ENCODE measurements at regions not wholly inside any gene's neighbourhood (a gene's known extent, or its start where the extent isn't known, plus 50 kb on each side); places are given as distances from the start of the nearest gene placed in this dataset.

GRCh38 chr4:185071236-185071811 lies 53.0 kb downstream of the HELT start:
- Mint-ChIP-seq H3K27ac (ENCODE audit: unreplicated experiment) (no peak overlapping the region), H3K27me3 (ENCODE audit: unreplicated experiment) (peaks cover 34% of the 10 kb centered on the region), H3K4me1 (ENCODE audit: unreplicated experiment) (peaks cover 4% of the 10 kb centered on the region), H3K4me3 (ENCODE audit: unreplicated experiment) (no peak overlapping the region), H3K36me3 (ENCODE audit: unreplicated experiment) (no peaks in the 10 kb centered on the region), H3K9me3 (ENCODE audit: unreplicated experiment) (no peaks in the 10 kb centered on the region)
- DNase-seq (ENCODE audit: extremely low spot score, unreplicated experiment) = no peak
- TF ChIP-seq, protein P1, sequence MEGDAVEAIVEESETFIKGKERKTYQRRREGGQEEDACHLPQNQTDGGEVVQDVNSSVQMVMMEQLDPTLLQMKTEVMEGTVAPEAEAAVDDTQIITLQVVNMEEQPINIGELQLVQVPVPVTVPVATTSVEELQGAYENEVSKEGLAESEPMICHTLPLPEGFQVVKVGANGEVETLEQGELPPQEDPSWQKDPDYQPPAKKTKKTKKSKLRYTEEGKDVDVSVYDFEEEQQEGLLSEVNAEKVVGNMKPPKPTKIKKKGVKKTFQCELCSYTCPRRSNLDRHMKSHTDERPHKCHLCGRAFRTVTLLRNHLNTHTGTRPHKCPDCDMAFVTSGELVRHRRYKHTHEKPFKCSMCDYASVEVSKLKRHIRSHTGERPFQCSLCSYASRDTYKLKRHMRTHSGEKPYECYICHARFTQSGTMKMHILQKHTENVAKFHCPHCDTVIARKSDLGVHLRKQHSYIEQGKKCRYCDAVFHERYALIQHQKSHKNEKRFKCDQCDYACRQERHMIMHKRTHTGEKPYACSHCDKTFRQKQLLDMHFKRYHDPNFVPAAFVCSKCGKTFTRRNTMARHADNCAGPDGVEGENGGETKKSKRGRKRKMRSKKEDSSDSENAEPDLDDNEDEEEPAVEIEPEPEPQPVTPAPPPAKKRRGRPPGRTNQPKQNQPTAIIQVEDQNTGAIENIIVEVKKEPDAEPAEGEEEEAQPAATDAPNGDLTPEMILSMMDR (IDR thresholded peaks at IDR 0.05) = no peak

GRCh38 chr4:185079271-185079905 lies 61.1 kb downstream of the HELT start:
- TF ChIP-seq, protein P1 (IDR thresholded peaks at IDR 0.05) = no peak
- H3K4me1 Mint-ChIP-seq (ENCODE audit: unreplicated experiment) = no peaks in the 10 kb centered on the region
- no peak overlapping the region for H3K4me3 Mint-ChIP-seq (ENCODE audit: unreplicated experiment)
- DNase-seq (ENCODE audit: extremely low spot score, unreplicated experiment) = no peak
- H3K9me3 Mint-ChIP-seq (ENCODE audit: unreplicated experiment) = no peaks in the 10 kb centered on the region
- H3K36me3 Mint-ChIP-seq (ENCODE audit: unreplicated experiment) = no peaks in the 10 kb centered on the region
- peaks cover 54% of the 10 kb centered on the region for H3K27me3 Mint-ChIP-seq (ENCODE audit: unreplicated experiment)
- no peak overlapping the region for H3K27ac Mint-ChIP-seq (ENCODE audit: unreplicated experiment)

GRCh38 chr4:185080545-185080944 lies 62.3 kb downstream of the HELT start:
- Mint-ChIP-seq H3K27ac (ENCODE audit: unreplicated experiment) (no peak overlapping the region), H3K36me3 (ENCODE audit: unreplicated experiment) (no peaks in the 10 kb centered on the region), H3K4me3 (ENCODE audit: unreplicated experiment) (no peak overlapping the region), H3K27me3 (ENCODE audit: unreplicated experiment) (peaks cover 50% of the 10 kb centered on the region), H3K9me3 (ENCODE audit: unreplicated experiment) (no peaks in the 10 kb centered on the region), H3K4me1 (ENCODE audit: unreplicated experiment) (no peaks in the 10 kb centered on the region)
- TF ChIP-seq, protein P1 (IDR thresholded peaks at IDR 0.05) = no peak
- DNase-seq (ENCODE audit: extremely low spot score, unreplicated experiment) = no peak

- no peak for DNase-seq (ENCODE audit: extremely low spot score, unreplicated experiment)
- no peaks in the 10 kb centered on the region for H3K36me3 Mint-ChIP-seq (ENCODE audit: unreplicated experiment)
- peaks cover 52% of the 10 kb centered on the region for H3K27me3 Mint-ChIP-seq (ENCODE audit: unreplicated experiment)
- no peaks in the 10 kb centered on the region for H3K9me3 Mint-ChIP-seq (ENCODE audit: unreplicated experiment)
- no peak overlapping the region for H3K4me3 Mint-ChIP-seq (ENCODE audit: unreplicated experiment)
- H3K27ac Mint-ChIP-seq (ENCODE audit: unreplicated experiment) = no peak overlapping the region
- H3K4me1 Mint-ChIP-seq (ENCODE audit: unreplicated experiment) = no peaks in the 10 kb centered on the region
- TF ChIP-seq, protein P1 (IDR thresholded peaks at IDR 0.05) = no peak
Measured at GRCh38 chr4:185082561-185082960, 60.5 kb upstream of the SLC25A4 start.

DNA sequence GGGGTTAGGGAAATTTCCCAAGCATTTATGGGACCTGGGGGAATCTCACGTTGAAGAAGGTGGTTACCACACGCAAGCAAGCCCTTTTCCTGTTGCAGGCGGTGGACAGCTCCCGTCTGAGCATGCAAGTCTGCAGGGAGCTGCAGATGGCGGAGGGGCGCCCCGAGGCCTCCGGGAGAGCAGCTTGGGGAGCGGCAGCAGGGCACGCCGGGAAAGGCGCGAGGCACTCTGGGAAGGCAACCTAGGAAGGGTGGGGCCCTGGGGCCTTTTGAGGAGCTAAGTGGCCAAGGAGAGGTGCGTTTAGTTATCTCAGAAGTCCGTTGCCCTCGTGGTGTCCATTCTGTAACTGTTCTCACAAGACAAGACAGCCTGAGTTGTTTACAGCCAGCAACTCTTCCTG lies 57.0 kb upstream of the SLC25A4 start:
- H3K36me3 Mint-ChIP-seq (ENCODE audit: unreplicated experiment) = no peaks in the 10 kb centered on the region
- H3K4me3 Mint-ChIP-seq (ENCODE audit: unreplicated experiment) = no peak overlapping the region
- no peak for DNase-seq (ENCODE audit: extremely low spot score, unreplicated experiment)
- H3K27ac Mint-ChIP-seq (ENCODE audit: unreplicated experiment) = no peak overlapping the region
- H3K9me3 Mint-ChIP-seq (ENCODE audit: unreplicated experiment) = no peaks in the 10 kb centered on the region
- TF ChIP-seq, protein P1 (IDR thresholded peaks at IDR 0.05) = no peak
- no peaks in the 10 kb centered on the region for H3K4me1 Mint-ChIP-seq (ENCODE audit: unreplicated experiment)
- H3K27me3 Mint-ChIP-seq (ENCODE audit: unreplicated experiment) = peaks cover 37% of the 10 kb centered on the region

All from osteocyte (in vitro differentiated cells).